GM12878 (cell line): ENCODE measurements at regions not wholly inside any gene's neighbourhood (a gene's known extent, or its start where the extent isn't known, plus 50 kb on each side); places are given as distances from the start of the nearest gene placed in this dataset.

Source experiments
- ASH2L ChIP-seq: fragments of 300-600, 200-600 bp; sonication (generic); IDR thresholded peaks from 2 replicates; pipeline ENCODE4 v1.6.1; 2017; ENCODE audit warnings: low read depth, mild to moderate bottlenecking, borderline replicate concordance
- BCL3 ChIP-seq: IDR thresholded peaks from 2 replicates; pipeline ENCODE4 v1.6.1; 2011; ENCODE audit warnings: borderline replicate concordance, low read depth, mild to moderate bottlenecking, moderate library complexity, low read length; ENCODE audit not compliant: insufficient read depth, poor library complexity, severe bottlenecking
- BRCA1 ChIP-seq: IDR thresholded peaks from 2 replicates; pipeline ENCODE4 v1.6.1; 2011; ENCODE audit warnings: low read depth, low read length, improper control_type of control experiment
- CTCF ChIP-seq, 3 experiments: IDR thresholded peaks in 2 of 3; conservative IDR thresholded peaks in 1 of 3; 2 replicates each; pipeline ENCODE4 v1.5.1; 2011; ENCODE audit warnings: low read depth in 3 of 3, low read length in 3 of 3, mild to moderate bottlenecking in 3 of 3, control low read depth in 2 of 3, moderate library complexity in 2 of 3, inconsistent platforms in 1 of 3, mixed read lengths in 1 of 3; ENCODE audit not compliant: control insufficient read depth in 2 of 3, insufficient read depth in 1 of 3; ENCODE audit errors: extremely low read depth in 1 of 3
- FOS ChIP-seq: IDR thresholded peaks from 3 replicates; pipeline ENCODE4 v1.6.1; 2011; ENCODE audit warnings: borderline replicate concordance; ENCODE audit not compliant: insufficient read length; ENCODE audit errors: extremely low read depth
- JUNB ChIP-seq: IDR thresholded peaks from 2 replicates; pipeline ENCODE4 v1.6.1; 2016; ENCODE audit warnings: antibody characterized with exemption, mild to moderate bottlenecking
- MAX ChIP-seq: IDR thresholded peaks from 2 replicates; pipeline ENCODE4 v1.6.1; 2012; ENCODE audit warnings: low read depth, low read length, improper control_type of control experiment
- POLR2A ChIP-seq: IDR thresholded peaks from 2 replicates; pipeline ENCODE4 v1.6.1; 2011; ENCODE audit warnings: low read depth, mild to moderate bottlenecking, low read length
- RAD21 ChIP-seq: IDR thresholded peaks from 2 replicates; pipeline ENCODE4 v1.6.1; 2011; ENCODE audit warnings: mild to moderate bottlenecking, low read depth, low read length, moderate library complexity; ENCODE audit not compliant: insufficient read depth
- TAF1 ChIP-seq: IDR thresholded peaks from 2 replicates; pipeline ENCODE4 v1.6.1; 2011; ENCODE audit warnings: mild to moderate bottlenecking, low read depth, low read length, borderline replicate concordance

GRCh38 chr21:27838573-27838972, 871.7 kb upstream of the ADAMTS5 start:
- TF ChIP-seq JUNB (no peak), FOS (no peak), ASH2L (no peak), CTCF (IDR thresholded peaks at IDR 0.05 in 2 of 3, conservative IDR thresholded peaks at IDR 0.05 in 1 of 3; ENCODE audit: control insufficient read depth in 2 of 3, extremely low read depth in 1 of 3, insufficient read depth in 1 of 3, low read depth in 3 of 3, low read length in 3 of 3) (no peak), BCL3 (no peak), TAF1 (no peak), RAD21 (no peak), BRCA1 (no peak), POLR2A (no peak), MAX (no peak)
